ENCODE measurements at regions not wholly inside any gene's neighbourhood (a gene's known extent, or its start where the extent isn't known, plus 50 kb on each side); places are given as distances from the start of the nearest gene placed in this dataset.
"Not testable (repeated sequence)": the region's sequence is repeated elsewhere in the genome, so short reads cannot be mapped to it uniquely, and the experiment has no call there.

GRCh38 chr6:102853249-102853955 lies 1459.9 kb downstream of the GRIK2 start:
- TF ChIP-seq GATA1 (IDR thresholded peaks at IDR 0.05; ENCODE audit: low read depth, low read length): no peak
- TF ChIP-seq POLR2A (IDR thresholded peaks at IDR 0.05; ENCODE audit: low read length): no peak
- DNase-seq: no peak

- no peak for TF ChIP-seq POLR2A (IDR thresholded peaks at IDR 0.05; ENCODE audit: low read length)
- TF ChIP-seq GATA1 (IDR thresholded peaks at IDR 0.05; ENCODE audit: low read depth, low read length): no peak
- DNase-seq: no peak
These were observed 1455.3 kb downstream of the GRIK2 start for GRCh38 chr6:102848796-102849195.

GRCh38 chr6:102848210-102848609 lies 1454.7 kb downstream of the GRIK2 start:
- DNase-seq: no peak
- TF ChIP-seq POLR2A (IDR thresholded peaks at IDR 0.05; ENCODE audit: low read length) (no peak), GATA1 (IDR thresholded peaks at IDR 0.05; ENCODE audit: low read depth, low read length) (no peak)

GRCh38 chr6:102841060-102841459 lies 1447.6 kb downstream of the GRIK2 start:
- DNase-seq: no peak
- TF ChIP-seq GATA1 (IDR thresholded peaks at IDR 0.05; ENCODE audit: low read depth, low read length) (no peak), POLR2A (IDR thresholded peaks at IDR 0.05; ENCODE audit: low read length) (no peak)

GRCh38 chr6:102832021-102832420 lies 1438.5 kb downstream of the GRIK2 start:
- no peak for TF ChIP-seq POLR2A (IDR thresholded peaks at IDR 0.05; ENCODE audit: low read length)
- TF ChIP-seq GATA1 (IDR thresholded peaks at IDR 0.05; ENCODE audit: low read depth, low read length): no peak
- no peak for DNase-seq

- no peak for DNase-seq
- TF ChIP-seq GATA1 (IDR thresholded peaks at IDR 0.05; ENCODE audit: low read depth, low read length) (no peak), POLR2A (IDR thresholded peaks at IDR 0.05; ENCODE audit: low read length) (no peak)
These were observed 1426.6 kb downstream of the GRIK2 start for GRCh38 chr6:102820098-102820497.

GRCh38 chr6:102815207-102815606 lies 1421.7 kb downstream of the GRIK2 start:
- DNase-seq: no peak
- TF ChIP-seq POLR2A (IDR thresholded peaks at IDR 0.05; ENCODE audit: low read length) (no peak), GATA1 (IDR thresholded peaks at IDR 0.05; ENCODE audit: low read depth, low read length) (no peak)

GRCh38 chr6:102813489-102814275 lies 1420.2 kb downstream of the GRIK2 start:
- no peak for DNase-seq
- TF ChIP-seq GATA1 (IDR thresholded peaks at IDR 0.05; ENCODE audit: low read depth, low read length): no peak
- TF ChIP-seq POLR2A (IDR thresholded peaks at IDR 0.05; ENCODE audit: low read length): no peak

GRCh38 chr6:102812242-102812641 lies 1418.7 kb downstream of the GRIK2 start:
- no peak for DNase-seq

GRCh38 chr6:102808944-102809505 lies 1415.5 kb downstream of the GRIK2 start:
- not testable (repeated sequence) for DNase-seq

More at GRCh38 chr6:102812242-102812641, 1418.7 kb downstream of the GRIK2 start:
- TF ChIP-seq POLR2A (IDR thresholded peaks at IDR 0.05; ENCODE audit: low read length) (no peak), GATA1 (IDR thresholded peaks at IDR 0.05; ENCODE audit: low read depth, low read length) (no peak)

- TF ChIP-seq POLR2A (IDR thresholded peaks at IDR 0.05; ENCODE audit: low read length) (no peak), GATA1 (IDR thresholded peaks at IDR 0.05; ENCODE audit: low read depth, low read length) (no peak)
- DNase-seq: no peak
These were observed 1405.5 kb downstream of the GRIK2 start for GRCh38 chr6:102799051-102799450.

- no peak for TF ChIP-seq POLR2A (IDR thresholded peaks at IDR 0.05; ENCODE audit: low read length)
- TF ChIP-seq GATA1 (IDR thresholded peaks at IDR 0.05; ENCODE audit: low read depth, low read length): no peak
- DNase-seq: no peak
These were observed 1405.1 kb downstream of the GRIK2 start for GRCh38 chr6:102798636-102799035.

GRCh38 chr6:102793752-102794151 lies 1400.2 kb downstream of the GRIK2 start:
- DNase-seq: no peak
- TF ChIP-seq POLR2A (IDR thresholded peaks at IDR 0.05; ENCODE audit: low read length) (no peak), GATA1 (IDR thresholded peaks at IDR 0.05; ENCODE audit: low read depth, low read length) (no peak)

- no peak for DNase-seq
- TF ChIP-seq GATA1 (IDR thresholded peaks at IDR 0.05; ENCODE audit: low read depth, low read length) (no peak), POLR2A (IDR thresholded peaks at IDR 0.05; ENCODE audit: low read length) (no peak)
These were observed 1380.8 kb downstream of the GRIK2 start for GRCh38 chr6:102774326-102774725.
